ENCODE measurements at regions not wholly inside any gene's neighbourhood (a gene's known extent, or its start where the extent isn't known, plus 50 kb on each side); places are given as distances from the start of the nearest gene placed in this dataset.

GRCh38 chr1:224506141-224506814 lies 71.7 kb upstream of the WDR26 start:
- Histone ChIP-seq H3K9me3 (ENCODE audit: control insufficient read depth, low read depth, low read length) (no peaks in the 10 kb centered on the region), H2BK15ac (ENCODE audit: low read depth, low read length) (no peak overlapping the region), H3K23ac (ENCODE audit: insufficient read length, low read depth, low read length) (no peak overlapping the region), H4K8ac (replicated peaks; ENCODE audit: insufficient read length, low read depth, low read length) (no peak overlapping the region), H2AK5ac (ENCODE audit: insufficient read length, low read length) (no peak overlapping the region), H2AFZ (ENCODE audit: low read length) (no peak overlapping the region), H3K4me1 (ENCODE audit: insufficient read depth, low read length) (peaks cover 3% of the 10 kb centered on the region; the same call in 1 of the 2 replicates), H4K5ac (ENCODE audit: insufficient read length, low read depth, low read length) (no peak overlapping the region), H2BK12ac (ENCODE audit: insufficient read length, low read depth, low read length) (no peak overlapping the region), H3K9ac (ENCODE audit: extremely low read depth, insufficient read length, low read length) (no peak overlapping the region), H3K27ac (ENCODE audit: insufficient read length, low read depth, low read length) (no peak overlapping the region), H2BK120ac (ENCODE audit: low read depth, low read length, poor library complexity, severe bottlenecking) (no peak overlapping the region), H3K14ac (ENCODE audit: insufficient read depth, low read length) (peak overlapping the region; percentile 44), H3K79me2 (ENCODE audit: insufficient read depth, low read length) (no peaks in the 10 kb centered on the region), H3K4ac (ENCODE audit: low read depth, low read length) (no peak overlapping the region), H3K56ac (ENCODE audit: insufficient read length, low read depth, low read length) (no peak overlapping the region), H2BK5ac (ENCODE audit: insufficient read length, low read length) (no peak overlapping the region), H3K79me1 (ENCODE audit: insufficient read depth, low read depth, low read length, poor library complexity, severe bottlenecking) (no peaks in the 10 kb centered on the region), H2BK20ac (ENCODE audit: low read depth, low read length, poor library complexity, severe bottlenecking) (no peak overlapping the region), H3K18ac (ENCODE audit: insufficient read length, low read depth, low read length) (peak overlapping the region; percentile 0), H3K27me3 (ENCODE audit: insufficient read depth, low read length) (no peaks in the 10 kb centered on the region), H3K4me2 (ENCODE audit: insufficient read depth, insufficient read length, low read length) (no peak overlapping the region), H4K91ac (ENCODE audit: insufficient read length, low read depth, low read length) (no peak overlapping the region), H4K20me1 (ENCODE audit: control insufficient read depth, insufficient read depth, insufficient read length) (no peaks in the 10 kb centered on the region), H3K23me2 (ENCODE audit: insufficient read length, low read depth, low read length, poor library complexity, severe bottlenecking) (no peaks in the 10 kb centered on the region), H3T11ph (ENCODE audit: low read length) (no peak overlapping the region)
- no CpG with 5 or more reads among the region's 18 CpGs for WGBS (ENCODE audit: extremely low coverage, insufficient read length, low lambda C conversion rate)
- DNase-seq = no peak
- Mint-ChIP-seq H3K4me3 (no peak overlapping the region; a peak in 1 of 5 replicates), H3K27me3 (ENCODE audit: low read depth) (no peaks in the 10 kb centered on the region; the same call in none of the 2 replicates), H3K27ac (peak overlapping the region in 1 of 3 experiments; percentile 63; a peak in 2 of 7 replicates), H3K4me1 (peaks cover 50 to 59% of the 10 kb centered on the region in 2 experiments), H3K9me3 (no peaks in the 10 kb centered on the region), H3K36me3 (ENCODE audit: insufficient read depth in 1 of 3, low read depth in 3 of 3) (no peaks in the 10 kb centered on the region)
- no peak for TF ChIP-seq CTCF (conservative IDR thresholded peaks at IDR 0.05)

Measured in H9 (cell line).